B cell (primary cell): ENCODE measurements at regions not wholly inside any gene's neighbourhood (a gene's known extent, or its start where the extent isn't known, plus 50 kb on each side); places are given as distances from the start of the nearest gene placed in this dataset.

Source experiments
- ATAC-seq: fragments of 200-7000 bp; cut with Tn5 transposase; one replicate; pipeline ENCODE4 v1.10.0; 2021; ENCODE audit warnings: low read depth, mild to moderate bottlenecking, moderate number of reproducible peaks, moderate library complexity
- CTCF ChIA-PET: fragments of 350-600 bp; sonication (Branson Sonifier 250); formaldehyde crosslinking; loops from one replicate; lab custom pipeline; 2021; ENCODE audit warnings: antibody characterized with exemption, inconsistent platforms; lab: Charles Lee
- POLR2A ChIA-PET: fragments of 350-600 bp; sonication (Branson Sonifier 250); formaldehyde crosslinking; loops from one replicate; lab custom pipeline; 2021; ENCODE audit warnings: antibody characterized with exemption; lab: Charles Lee
- DNase-seq: peaks from one replicate; pipeline ENCODE4 v3.0.0; 2013
- H2AFZ ChIP-seq: 2 replicates; pipeline ENCODE4 v1.6.1; 2012; ENCODE audit warnings: mild to moderate bottlenecking, low read depth, low read length; ENCODE audit not compliant: insufficient read depth, poor library complexity, severe bottlenecking
- H3K27ac ChIP-seq, 2 donors: 1 replicate in 1 of 2; 2 replicates in 1 of 2; pipeline ENCODE4 v1.5.1; 2012 to 2013; ENCODE audit warnings: low read length in 2 of 2, mild to moderate bottlenecking in 2 of 2, moderate library complexity in 1 of 2
- H3K27me3 ChIP-seq, 4 experiments: fragments of 200-600 bp in 1 of 4; sonication (generic) in 1 of 4; replicated peaks in 1 of 4; 1 replicate in 2 of 4; 2 replicates in 2 of 4; pipeline versions ENCODE4 v1.6.1 to v1.7.0; 2013 to 2016; ENCODE audit warnings: low read length in 3 of 4, mild to moderate bottlenecking in 2 of 4, mixed read lengths in 1 of 4, moderate library complexity in 1 of 4; ENCODE audit not compliant: insufficient read depth in 4 of 4, control insufficient read depth in 3 of 4; ENCODE audit errors: control extremely low read depth in 1 of 4
- H3K36me3 ChIP-seq, 2 experiments: replicated peaks in 1 of 2; 1 replicate in 1 of 2; 2 replicates in 1 of 2; pipeline versions ENCODE4 v1.6.1 to v1.7.1; 2013; ENCODE audit warnings: low read length in 1 of 2; ENCODE audit not compliant: insufficient read depth in 2 of 2, control insufficient read depth in 1 of 2; ENCODE audit errors: control extremely low read depth in 1 of 2, extremely low read depth in 1 of 2
- H3K4me1 ChIP-seq, 2 donors: fragments of 200-600 bp in 1 of 2; sonication (generic) in 1 of 2; 1 replicate in 1 of 2; 2 replicates in 1 of 2; pipeline versions ENCODE4 v1.5.1 to v1.6.1; 2013 to 2017; ENCODE audit warnings: low read length in 2 of 2; ENCODE audit not compliant: control insufficient read depth in 2 of 2, insufficient read depth in 2 of 2
- H3K4me2 ChIP-seq: replicated peaks from 2 replicates; pipeline ENCODE3; 2012; ENCODE audit warnings: mild to moderate bottlenecking, low read depth, low read length; ENCODE audit not compliant: poor library complexity, severe bottlenecking
- H3K4me3 ChIP-seq, 5 experiments: fragments of 200-600 bp in 1 of 5; sonication (generic) in 1 of 5; 1 replicate in 3 of 5; 2 replicates in 2 of 5; pipeline versions ENCODE4 v1.5.1 to v1.7.0; 2011 to 2016; ENCODE audit warnings: low read length in 4 of 5, mild to moderate bottlenecking in 4 of 5, low read depth in 2 of 5, control low read depth in 1 of 5, moderate library complexity in 1 of 5; ENCODE audit not compliant: insufficient read depth in 1 of 5; ENCODE audit errors: control extremely low read depth in 1 of 5, extremely low read depth in 1 of 5
- H3K79me2 ChIP-seq: fragments of 200-600 bp; sonication (generic); one replicate; pipeline ENCODE4 v1.6.0; 2016; ENCODE audit warnings: low read length; ENCODE audit not compliant: control insufficient read depth, insufficient read depth
- H3K9ac ChIP-seq: fragments of 200-600 bp; sonication (generic); 2 replicates; pipeline ENCODE4 v1.6.1; 2017; ENCODE audit warnings: mild to moderate bottlenecking, low read length, moderate library complexity
- H3K9me3 ChIP-seq, 3 donors: one replicate each; pipeline versions ENCODE4 v1.6.1 to v1.7.1; 2013; ENCODE audit warnings: low read length in 2 of 3; ENCODE audit not compliant: control insufficient read depth in 2 of 3, insufficient read depth in 1 of 3; ENCODE audit errors: control extremely low read depth in 1 of 3
- H4K20me1 ChIP-seq: 2 replicates; pipeline ENCODE4 v1.6.0; 2012; ENCODE audit warnings: mild to moderate bottlenecking, low read length; ENCODE audit not compliant: insufficient read depth, control insufficient read depth, poor library complexity, severe bottlenecking
- H3K27ac Mint-ChIP-seq: one replicate; pipeline ENCODE4 v1.8.0; 2021; ENCODE audit warnings: mixed read lengths
- H3K27me3 Mint-ChIP-seq: one replicate; pipeline ENCODE4 v1.8.0; 2021; ENCODE audit warnings: mixed read lengths
- H3K4me1 Mint-ChIP-seq: one replicate; pipeline ENCODE4 v1.8.0; 2021; ENCODE audit warnings: mixed read lengths
- H3K4me3 Mint-ChIP-seq: one replicate; pipeline ENCODE4 v1.8.0; 2021; ENCODE audit warnings: mixed read lengths
- H3K9me3 Mint-ChIP-seq: one replicate; pipeline ENCODE4 v1.8.0; 2022; ENCODE audit warnings: mixed read lengths; ENCODE audit not compliant: insufficient read depth
- EZH2 ChIP-seq: IDR thresholded peaks from 2 replicates; pipeline ENCODE4 v1.6.1; 2012; ENCODE audit warnings: borderline replicate concordance, low read depth, mild to moderate bottlenecking, moderate library complexity, low read length; ENCODE audit not compliant: insufficient read depth, poor library complexity, severe bottlenecking
- WGBS: methylation state at CpG from one replicate; pipeline ENCODE4 v1.1.5; 2013; ENCODE audit warnings: missing lambda C conversion rate; ENCODE audit not compliant: insufficient coverage; 5-methylcytosine and 5-hydroxymethylcytosine counted together
- intact Hi-C: fragments of 100-400 bp; cut with micrococcal nuclease; formaldehyde crosslinking; loops from one replicate; pipeline ENCODE4 v1.10.0; 2022
- TF ChIP-seq, protein P1 (sequence below): fragments of 200-600 bp; IDR thresholded peaks from one replicate; pipeline ENCODE4 v1.8.0; 2022; ENCODE audit warnings: antibody characterized with exemption, mild to moderate bottlenecking

DNA sequence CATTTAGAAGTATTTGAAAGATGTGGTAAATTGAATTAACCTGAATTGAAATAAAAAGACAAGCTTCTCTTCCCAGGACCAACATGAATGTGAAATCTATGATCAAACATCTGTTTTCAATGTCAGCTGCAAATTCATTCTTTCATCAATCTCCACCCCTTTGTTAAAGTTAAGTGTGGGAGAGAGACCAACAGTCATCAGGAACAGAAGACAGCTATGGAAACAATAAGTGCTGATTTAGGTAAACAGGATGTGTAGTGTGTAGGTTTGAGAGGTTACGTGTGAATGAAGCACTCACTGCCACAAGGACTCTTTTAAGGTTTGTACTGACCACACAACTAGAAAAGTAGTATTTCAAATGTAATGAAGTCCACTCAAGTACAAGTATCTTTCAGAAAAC is 1659.8 kb upstream of the CELF4 start:
- Histone ChIP-seq H3K27ac (no peak overlapping the region), H3K4me1 (no peaks in the 10 kb centered on the region), H3K4me3 (no peak overlapping the region), H3K27me3 (no peaks in the 10 kb centered on the region), H3K4me2 (no peak overlapping the region), H4K20me1 (no peaks in the 10 kb centered on the region), H3K79me2 (no peaks in the 10 kb centered on the region), H3K9ac (no peak overlapping the region), H3K36me3 (no peaks in the 10 kb centered on the region), H3K9me3 (peaks cover 0 to 3% (median 1%) of the 10 kb centered on the region in 3 donors), H2AFZ (no peak overlapping the region)
- CTCF ChIA-PET, result no interaction called here
- no peak overlapping the region for H3K4me3 Mint-ChIP-seq
- H3K9me3 Mint-ChIP-seq, result peaks cover 7% of the 10 kb centered on the region
- no peaks in the 10 kb centered on the region for H3K27me3 Mint-ChIP-seq
- DNase-seq, result no peak
- no peak overlapping the region for H3K27ac Mint-ChIP-seq
- intact Hi-C loops, result no loop called here
- no peaks in the 10 kb centered on the region for H3K4me1 Mint-ChIP-seq
- ATAC-seq, result no peak
- POLR2A ChIA-PET, result no interaction called here
- no peak for TF ChIP-seq EZH2
- TF ChIP-seq, protein P1, sequence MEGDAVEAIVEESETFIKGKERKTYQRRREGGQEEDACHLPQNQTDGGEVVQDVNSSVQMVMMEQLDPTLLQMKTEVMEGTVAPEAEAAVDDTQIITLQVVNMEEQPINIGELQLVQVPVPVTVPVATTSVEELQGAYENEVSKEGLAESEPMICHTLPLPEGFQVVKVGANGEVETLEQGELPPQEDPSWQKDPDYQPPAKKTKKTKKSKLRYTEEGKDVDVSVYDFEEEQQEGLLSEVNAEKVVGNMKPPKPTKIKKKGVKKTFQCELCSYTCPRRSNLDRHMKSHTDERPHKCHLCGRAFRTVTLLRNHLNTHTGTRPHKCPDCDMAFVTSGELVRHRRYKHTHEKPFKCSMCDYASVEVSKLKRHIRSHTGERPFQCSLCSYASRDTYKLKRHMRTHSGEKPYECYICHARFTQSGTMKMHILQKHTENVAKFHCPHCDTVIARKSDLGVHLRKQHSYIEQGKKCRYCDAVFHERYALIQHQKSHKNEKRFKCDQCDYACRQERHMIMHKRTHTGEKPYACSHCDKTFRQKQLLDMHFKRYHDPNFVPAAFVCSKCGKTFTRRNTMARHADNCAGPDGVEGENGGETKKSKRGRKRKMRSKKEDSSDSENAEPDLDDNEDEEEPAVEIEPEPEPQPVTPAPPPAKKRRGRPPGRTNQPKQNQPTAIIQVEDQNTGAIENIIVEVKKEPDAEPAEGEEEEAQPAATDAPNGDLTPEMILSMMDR, result no peak
- no CpG with 5 or more reads among the region's 1 CpG for WGBS

DNA sequence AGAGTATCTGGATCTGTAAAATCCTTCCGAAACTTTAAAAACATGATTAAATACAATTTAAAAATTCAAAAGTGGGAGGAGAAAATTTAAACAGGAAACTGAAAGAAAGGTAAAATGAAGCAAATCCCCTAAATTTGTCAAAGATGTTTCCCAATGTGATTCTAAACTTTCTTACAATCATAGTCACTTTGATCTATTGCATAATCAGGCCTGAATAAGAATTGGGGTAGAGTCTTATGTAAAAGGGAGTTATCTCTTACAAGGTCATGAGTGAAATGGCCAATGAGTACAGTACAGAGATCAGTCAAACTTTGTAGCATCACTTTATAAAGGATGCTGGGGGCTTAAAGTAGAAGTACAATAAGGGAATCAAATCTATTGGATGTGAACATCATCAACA is 1657.7 kb upstream of the CELF4 start:
- H3K27me3 ChIP-seq, result no peaks in the 10 kb centered on the region
- TF ChIP-seq EZH2, result no peak
- TF ChIP-seq, protein P1, result no peak
- H3K9me3 ChIP-seq, result peaks cover 0 to 3% (median 1%) of the 10 kb centered on the region in 3 donors
- ChIA-PET POLR2A (no interaction called here), CTCF (no interaction called here)
- no peak overlapping the region for H3K4me2 ChIP-seq
- DNase-seq (no peak), ATAC-seq (no peak)
- no peak overlapping the region for H3K27ac Mint-ChIP-seq
- no peak overlapping the region for H2AFZ ChIP-seq
- H3K9ac ChIP-seq, result no peak overlapping the region
- H4K20me1 ChIP-seq, result no peaks in the 10 kb centered on the region
- H3K4me3 Mint-ChIP-seq, result no peak overlapping the region
- H3K4me1 Mint-ChIP-seq, result no peaks in the 10 kb centered on the region
- H3K9me3 Mint-ChIP-seq, result peaks cover 2% of the 10 kb centered on the region
- H3K36me3 ChIP-seq, result no peaks in the 10 kb centered on the region
- no peak overlapping the region for H3K4me3 ChIP-seq
- no peak overlapping the region for H3K27ac ChIP-seq
- no peaks in the 10 kb centered on the region for H3K79me2 ChIP-seq
- intact Hi-C loops, result no loop called here
- H3K4me1 ChIP-seq, result no peaks in the 10 kb centered on the region
- no CpG with 5 or more reads among the region's 1 CpG for WGBS
- H3K27me3 Mint-ChIP-seq, result no peaks in the 10 kb centered on the region
